Colon (tissue), 2 donors: ENCODE measurements at regions not wholly inside any gene's neighbourhood (a gene's known extent, or its start where the extent isn't known, plus 50 kb on each side); places are given as distances from the start of the nearest gene placed in this dataset.

ENCODE experiments used
- FAIRE-seq: peaks from 2 replicates; lab custom pipeline; 2012; peaks lifted over from hg19 to GRCh38; lab: Jason Lieb, UNC
- donor health status: control.
- donor health status: control.

GRCh38 chr14:61627612-61628011 is 67.7 kb upstream of the HIF1A start:
- FAIRE-seq, result no peak

GRCh38 chr14:61628016-61628725 is 67.1 kb upstream of the HIF1A start:
- no peak for FAIRE-seq

GRCh38 chr14:61630399-61631044 is 64.8 kb upstream of the HIF1A start:
- FAIRE-seq, result no peak

GRCh38 chr14:61631045-61631687 is 64.1 kb upstream of the HIF1A start:
- no peak for FAIRE-seq

- FAIRE-seq, result no peak
Measured at GRCh38 chr14:61632401-61632800, 62.9 kb upstream of the HIF1A start.

GRCh38 chr14:61632807-61633206 is 62.5 kb upstream of the HIF1A start:
- FAIRE-seq, result no peak

- no peak for FAIRE-seq
Measured at GRCh38 chr14:61636291-61636690, 59.0 kb upstream of the HIF1A start.

GRCh38 chr14:61636779-61637178 is 58.5 kb upstream of the HIF1A start:
- FAIRE-seq, result no peak

GRCh38 chr14:61638595-61639387 is 56.5 kb upstream of the HIF1A start:
- FAIRE-seq, result peak; percentile 70

- no peak for FAIRE-seq
Measured at GRCh38 chr14:61640158-61641136, 54.9 kb upstream of the HIF1A start.

- FAIRE-seq, result no peak
Measured at GRCh38 chr14:61641914-61642613, 53.2 kb upstream of the HIF1A start.

- FAIRE-seq, result no peak
Measured at GRCh38 chr14:61642614-61642982, 52.7 kb upstream of the HIF1A start.

GRCh38 chr14:61643555-61643954 is 51.8 kb upstream of the HIF1A start:
- no peak for FAIRE-seq

- no peak for FAIRE-seq
Measured at GRCh38 chr14:61644175-61644574, 51.1 kb upstream of the HIF1A start.

GRCh38 chr14:61644834-61645233 is 50.5 kb upstream of the HIF1A start:
- no peak for FAIRE-seq

- no peak for FAIRE-seq
Measured at GRCh38 chr14:61645247-61645646, 50.1 kb upstream of the HIF1A start.
